IMR-90 (cell line): ENCODE measurements at regions not wholly inside any gene's neighbourhood (a gene's known extent, or its start where the extent isn't known, plus 50 kb on each side); places are given as distances from the start of the nearest gene placed in this dataset.

ENCODE experiments used
- ATAC-seq: fragments of 200-7000 bp; cut with Tn5 transposase; 2 replicates; pipeline ENCODE4 v1.9.1; 2020; ENCODE audit warnings: low read depth, mild to moderate bottlenecking, moderate library complexity
- BruUV-seq: library from RNA; stranded (reverse); fragments of 400-500 nt; replicated peaks from 2 replicates; lab custom pipeline; 2021; lab: Mats Ljungman, UMichigan
- CTCF ChIA-PET: fragments of 300-600 bp; formaldehyde crosslinking; extraction: SDS; loops from one replicate; lab custom pipeline; 2021; ENCODE audit warnings: antibody characterized with exemption; lab: Yijun Ruan, JAX
- POLR2A ChIA-PET: fragments of 300-600 bp; sonication (Branson Sonifier 250); formaldehyde crosslinking; loops from one replicate; lab custom pipeline; 2022; ENCODE audit warnings: antibody characterized with exemption; ENCODE audit not compliant: unreplicated experiment; lab: Charles Lee
- DNase-seq: peaks from one replicate; pipeline ENCODE4 v3.0.0; 2013
- H2AFZ ChIP-seq: replicated peaks from 2 replicates; pipeline ENCODE3; 2013; ENCODE audit warnings: low read length, mild to moderate bottlenecking; ENCODE audit not compliant: poor library complexity
- H2AK5ac ChIP-seq: 2 replicates; pipeline ENCODE4 v1.6.1; 2013; ENCODE audit warnings: low read depth, low read length, inconsistent platforms
- H2AK9ac ChIP-seq: replicated peaks from 2 replicates; pipeline ENCODE3; 2013; ENCODE audit warnings: mild to moderate bottlenecking, low read depth, low read length, moderate library complexity; ENCODE audit not compliant: poor library complexity
- H2BK120ac ChIP-seq: 2 replicates; pipeline ENCODE4 v1.6.1; 2013; ENCODE audit warnings: low read depth, low read length, inconsistent platforms
- H2BK15ac ChIP-seq: 3 replicates; pipeline ENCODE4 v1.6.1; 2013; ENCODE audit warnings: low read depth, low read length, inconsistent platforms
- H2BK20ac ChIP-seq: 2 replicates; pipeline ENCODE4 v1.6.1; 2013; ENCODE audit warnings: low read depth, mild to moderate bottlenecking, inconsistent platforms, low read length, moderate library complexity
- H2BK5ac ChIP-seq: 2 replicates; pipeline ENCODE4 v1.6.1; 2013; ENCODE audit warnings: mild to moderate bottlenecking, low read depth, low read length, inconsistent platforms; ENCODE audit not compliant: poor library complexity, severe bottlenecking
- H3K14ac ChIP-seq: replicated peaks from 2 replicates; pipeline ENCODE4 v1.6.1; 2013; ENCODE audit warnings: low read depth, low read length, inconsistent platforms
- H3K18ac ChIP-seq: 2 replicates; pipeline ENCODE4 v1.6.1; 2013; ENCODE audit warnings: low read depth, low read length, control low read depth
- H3K23ac ChIP-seq: 2 replicates; pipeline ENCODE4 v1.6.1; 2013; ENCODE audit warnings: low read depth, low read length, inconsistent platforms
- H3K27ac ChIP-seq: 2 replicates; pipeline ENCODE4 v1.5.1; 2013; ENCODE audit warnings: mild to moderate bottlenecking, control low read depth, low read length; ENCODE audit not compliant: insufficient read depth
- H3K27me3 ChIP-seq: 2 replicates; pipeline ENCODE4 v1.6.1; 2013; ENCODE audit warnings: low read length; ENCODE audit not compliant: control insufficient read depth, insufficient read depth
- H3K36me3 ChIP-seq: 2 replicates; pipeline ENCODE4 v1.6.1; 2013; ENCODE audit warnings: low read length, mixed read lengths; ENCODE audit not compliant: control insufficient read depth, insufficient read depth
- H3K4ac ChIP-seq: 2 replicates; pipeline ENCODE4 v1.6.1; 2013; ENCODE audit warnings: low read depth, low read length, inconsistent platforms
- H3K4me1 ChIP-seq: 2 replicates; pipeline ENCODE4 v1.6.1; 2013; ENCODE audit warnings: low read length, mixed read lengths; ENCODE audit not compliant: control insufficient read depth, insufficient read depth
- H3K4me2 ChIP-seq: 2 replicates; pipeline ENCODE4 v1.6.1; 2013; ENCODE audit warnings: low read depth, mild to moderate bottlenecking, control low read depth, low read length, moderate library complexity
- H3K4me3 ChIP-seq: 2 replicates; pipeline ENCODE4 v1.5.1; 2013; ENCODE audit warnings: low read depth, mild to moderate bottlenecking, control low read depth, low read length, moderate library complexity; ENCODE audit not compliant: insufficient read depth
- H3K56ac ChIP-seq: 2 replicates; pipeline ENCODE4 v1.6.1; 2013; ENCODE audit warnings: low read length, inconsistent platforms; ENCODE audit not compliant: insufficient read depth; ENCODE audit errors: extremely low read depth
- H3K79me1 ChIP-seq, 2 experiments: 2 replicates each; pipeline ENCODE4 v1.6.1; 2013; ENCODE audit warnings: low read length in 2 of 2, inconsistent platforms in 1 of 2, low read depth in 1 of 2
- H3K9ac ChIP-seq: 2 replicates; pipeline ENCODE4 v1.6.1; 2013; ENCODE audit warnings: low read depth, low read length, control low read depth
- H3K9me1 ChIP-seq: 2 replicates; pipeline ENCODE4 v1.6.1; 2013; ENCODE audit warnings: low read length, inconsistent platforms; ENCODE audit not compliant: insufficient read depth
- H3K9me3 ChIP-seq: 2 replicates; pipeline ENCODE4 v1.6.1; 2013; ENCODE audit warnings: low read length; ENCODE audit not compliant: control insufficient read depth, insufficient read depth
- H4K20me1 ChIP-seq: 2 replicates; pipeline ENCODE4 v1.6.1; 2013; ENCODE audit warnings: low read length, inconsistent platforms; ENCODE audit not compliant: insufficient read depth
- H4K5ac ChIP-seq: 2 replicates; pipeline ENCODE4 v1.6.1; 2013; ENCODE audit warnings: mild to moderate bottlenecking, low read depth, low read length, control low read depth
- H4K8ac ChIP-seq, 2 experiments: 2 replicates each; pipeline ENCODE4 v1.6.1; 2013; ENCODE audit warnings: low read depth in 2 of 2, low read length in 2 of 2, control low read depth in 1 of 2, inconsistent platforms in 1 of 2
- H4K91ac ChIP-seq: 2 replicates; pipeline ENCODE4 v1.6.1; 2013; ENCODE audit warnings: low read depth, low read length, inconsistent platforms; ENCODE audit not compliant: insufficient read depth
- BHLHE40 ChIP-seq: fragments of 150-350 bp; IDR thresholded peaks from 2 replicates; pipeline ENCODE4 v1.6.1; 2016; ENCODE audit warnings: mild to moderate bottlenecking, low read depth, low read length
- CEBPB ChIP-seq: IDR thresholded peaks from 2 replicates; pipeline ENCODE4 v1.6.1; 2012; ENCODE audit warnings: low read depth, low read length, improper control_type of control experiment
- CHD1 ChIP-seq: IDR thresholded peaks from 2 replicates; pipeline ENCODE4 v1.6.1; 2012; ENCODE audit warnings: low read depth, low read length, improper control_type of control experiment
- CTCF ChIP-seq: conservative IDR thresholded peaks from 2 replicates; pipeline ENCODE4 v1.5.1; 2012; ENCODE audit warnings: mild to moderate bottlenecking, low read depth, low read length, improper control_type of control experiment
- ELK1 ChIP-seq: fragments of 150-350 bp; IDR thresholded peaks from 2 replicates; pipeline ENCODE4 v1.6.1; 2016; ENCODE audit warnings: low read depth, mild to moderate bottlenecking, low read length, moderate library complexity, borderline replicate concordance
- FOS ChIP-seq: fragments of 150-350 bp; IDR thresholded peaks from 2 replicates; pipeline ENCODE4 v1.6.1; 2016; ENCODE audit warnings: low read depth, low read length
- MAFK ChIP-seq: IDR thresholded peaks from 2 replicates; pipeline ENCODE4 v1.6.1; 2012; ENCODE audit warnings: low read depth, low read length, improper control_type of control experiment
- MAZ ChIP-seq: IDR thresholded peaks from 2 replicates; pipeline ENCODE4 v1.6.1; 2012; ENCODE audit warnings: low read depth, mild to moderate bottlenecking, low read length, improper control_type of control experiment, moderate library complexity, borderline replicate concordance
- MXI1 ChIP-seq: IDR thresholded peaks from 2 replicates; pipeline ENCODE4 v1.6.1; 2012; ENCODE audit warnings: low read depth, mild to moderate bottlenecking, low read length, moderate library complexity, borderline replicate concordance
- NFE2L2 ChIP-seq: fragments of 150-350 bp; IDR thresholded peaks from 2 replicates; pipeline ENCODE4 v1.6.1; 2016; ENCODE audit warnings: low read depth, mild to moderate bottlenecking, low read length
- POLR2A ChIP-seq: IDR thresholded peaks from 2 replicates; pipeline ENCODE4 v1.6.1; 2012; ENCODE audit warnings: mild to moderate bottlenecking, low read depth, low read length
- RAD21 ChIP-seq: IDR thresholded peaks from 2 replicates; pipeline ENCODE4 v1.6.1; 2012; ENCODE audit warnings: low read length, improper control_type of control experiment
- RCOR1 ChIP-seq: IDR thresholded peaks from 2 replicates; pipeline ENCODE4 v1.6.1; 2012; ENCODE audit warnings: mild to moderate bottlenecking, low read length, improper control_type of control experiment; ENCODE audit not compliant: insufficient replicate concordance
- RFX5 ChIP-seq: IDR thresholded peaks from 2 replicates; pipeline ENCODE4 v1.8.0; 2012; ENCODE audit warnings: low read depth, mild to moderate bottlenecking, low read length, moderate library complexity
- SMC3 ChIP-seq: fragments of 150-350 bp; IDR thresholded peaks from 2 replicates; pipeline ENCODE4 v1.6.1; 2016; ENCODE audit warnings: low read depth, mild to moderate bottlenecking, antibody characterized with exemption, low read length, moderate library complexity
- dilution Hi-C: fragments of 300-500 bp; cut with HindIII; formaldehyde crosslinking; loops from one replicate; pipeline ENCODE4 v1.14.3; 2018; ENCODE audit warnings: low sequenced_read_pairs; ENCODE audit not compliant: unreplicated experiment
- in situ Hi-C: fragments of 300-500 bp; cut with MboI; formaldehyde crosslinking; loops from 3 replicates; pipeline ENCODE4 v1.14.3; 2019; ENCODE audit warnings: low sequenced_read_pairs, inconsistent platforms, mixed read lengths
- intact Hi-C: fragments of 100-400 bp; cut with micrococcal nuclease; formaldehyde crosslinking; loops from 2 replicates; pipeline ENCODE4 v1.10.0; 2022
- TF ChIP-seq, protein P1 (sequence below): fragments of 150-350 bp; IDR thresholded peaks from 2 replicates; pipeline ENCODE4 v1.6.1; 2017; ENCODE audit warnings: mild to moderate bottlenecking, antibody characterized with exemption, low read length, low read depth

- Histone ChIP-seq H3K79me1 (no peaks in the 10 kb centered on the region), H4K8ac (no peak overlapping the region), H2BK120ac (no peak overlapping the region), H3K4me1 (no peaks in the 10 kb centered on the region), H2BK15ac (no peak overlapping the region), H3K9me1 (no peaks in the 10 kb centered on the region), H3K9ac (no peak overlapping the region), H3K14ac (no peak overlapping the region), H3K56ac (no peak overlapping the region), H3K18ac (no peak overlapping the region), H4K20me1 (no peaks in the 10 kb centered on the region), H2BK5ac (no peak overlapping the region), H4K5ac (no peak overlapping the region), H3K4ac (no peak overlapping the region), H2AK9ac (no peak overlapping the region), H3K27ac (no peak overlapping the region), H2AFZ (no peak overlapping the region), H3K9me3 (no peaks in the 10 kb centered on the region), H3K27me3 (no peaks in the 10 kb centered on the region), H3K4me2 (no peak overlapping the region), H2BK20ac (no peak overlapping the region), H3K36me3 (no peaks in the 10 kb centered on the region), H3K23ac (no peak overlapping the region), H2AK5ac (no peak overlapping the region), H4K91ac (no peak overlapping the region), H3K4me3 (no peak overlapping the region)
- in situ Hi-C loops (no loop called here), dilution Hi-C loops (no loop called here), intact Hi-C loops (no loop called here)
- no TSS peak for BruUV-seq
- TF ChIP-seq CTCF = no peak
- TF ChIP-seq RAD21 = no peak
- TF ChIP-seq CHD1 = no peak
- no peak for TF ChIP-seq MXI1
- TF ChIP-seq ELK1 = no peak
- TF ChIP-seq, protein P1, sequence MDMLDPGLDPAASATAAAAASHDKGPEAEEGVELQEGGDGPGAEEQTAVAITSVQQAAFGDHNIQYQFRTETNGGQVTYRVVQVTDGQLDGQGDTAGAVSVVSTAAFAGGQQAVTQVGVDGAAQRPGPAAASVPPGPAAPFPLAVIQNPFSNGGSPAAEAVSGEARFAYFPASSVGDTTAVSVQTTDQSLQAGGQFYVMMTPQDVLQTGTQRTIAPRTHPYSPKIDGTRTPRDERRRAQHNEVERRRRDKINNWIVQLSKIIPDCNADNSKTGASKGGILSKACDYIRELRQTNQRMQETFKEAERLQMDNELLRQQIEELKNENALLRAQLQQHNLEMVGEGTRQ = no peak
- TF ChIP-seq NFE2L2 = no peak
- no peak for TF ChIP-seq MAZ
- no peak for TF ChIP-seq POLR2A
- no peak for TF ChIP-seq SMC3
- TF ChIP-seq MAFK = no peak
- TF ChIP-seq BHLHE40 = no peak
- no peak for TF ChIP-seq RCOR1
- TF ChIP-seq FOS = no peak
- TF ChIP-seq RFX5 = no peak
- no peak for TF ChIP-seq CEBPB
- ChIA-PET POLR2A (no interaction called here), CTCF (interaction anchor here (0.6 kb wide), 1 partner anchor 904 kb away, joined by 3 read pairs; no protein-coding TSS in a partner anchor)
- no peak for DNase-seq
- ATAC-seq = no peak
These were observed 371.8 kb upstream of the PTGER4 start for GRCh38 chr5:40307920-40308319.
